Neural cell (in vitro differentiated cells): ENCODE measurements at regions not wholly inside any gene's neighbourhood (a gene's known extent, or its start where the extent isn't known, plus 50 kb on each side); places are given as distances from the start of the nearest gene placed in this dataset.

Source experiments
- CTCF ChIP-seq: fragments of 450-650 bp; IDR thresholded peaks from 2 replicates; pipeline ENCODE4 v1.5.1; 2014; ENCODE audit warnings: antibody characterized with exemption, mild to moderate bottlenecking, moderate library complexity; ENCODE audit not compliant: poor library complexity, severe bottlenecking
- RAD21 ChIP-seq: fragments of 450-650 bp; conservative IDR thresholded peaks from 2 replicates; pipeline ENCODE4 v1.6.1; 2014; ENCODE audit warnings: antibody characterized with exemption, mild to moderate bottlenecking, moderate library complexity

GRCh38 chr3:13217736-13218540 lies 144.7 kb upstream of the IQSEC1 start:
- TF ChIP-seq CTCF (no peak), RAD21 (no peak)
